NCI-H748 (cell line): ENCODE measurements at regions not wholly inside any gene's neighbourhood (a gene's known extent, or its start where the extent isn't known, plus 50 kb on each side); places are given as distances from the start of the nearest gene placed in this dataset.

Experiments used
- DNase-seq: peaks from one replicate; lab custom pipeline; 2025; ENCODE audit not compliant: unreplicated experiment; lab: John Stamatoyannopoulos, UW

DNA sequence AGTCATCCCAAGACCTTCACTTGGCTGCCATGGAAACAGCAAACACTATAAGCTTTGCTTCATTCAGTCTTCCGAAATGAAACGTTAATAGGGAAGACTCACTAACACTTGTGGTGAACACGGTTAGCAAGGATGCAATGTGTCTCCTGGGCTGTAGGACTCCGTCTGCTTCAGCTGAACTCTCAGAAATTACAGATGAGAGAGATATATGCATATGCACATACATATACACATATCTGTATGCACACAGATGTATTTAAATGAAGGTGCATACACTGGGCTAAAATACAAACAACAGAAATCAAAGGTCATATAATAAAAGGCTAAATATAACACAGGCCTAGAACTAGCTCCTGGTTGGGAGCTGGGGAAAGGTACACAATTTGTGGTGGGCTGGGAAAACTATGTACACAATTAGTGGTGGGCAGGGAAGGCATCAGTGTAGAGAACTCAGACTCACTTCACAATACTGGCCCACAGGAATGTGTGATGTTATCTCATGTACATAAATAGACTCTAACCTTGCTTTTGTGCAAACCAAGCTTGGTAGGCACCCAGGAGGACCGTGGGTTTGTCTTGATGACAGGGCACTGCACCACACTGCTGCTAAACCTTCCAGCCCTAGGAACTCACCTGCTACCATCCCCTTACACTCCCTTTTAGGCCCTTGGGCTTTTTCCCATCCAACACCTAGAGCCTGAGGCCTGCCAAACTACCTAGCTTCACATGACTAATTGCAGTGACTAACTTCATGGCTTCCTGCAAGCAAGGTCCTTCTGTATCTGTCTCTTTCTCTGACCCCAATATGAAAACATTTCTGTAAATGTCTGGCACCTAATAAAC is 873.1 kb downstream of the NSUN3 start:
- no peak for DNase-seq

DNA sequence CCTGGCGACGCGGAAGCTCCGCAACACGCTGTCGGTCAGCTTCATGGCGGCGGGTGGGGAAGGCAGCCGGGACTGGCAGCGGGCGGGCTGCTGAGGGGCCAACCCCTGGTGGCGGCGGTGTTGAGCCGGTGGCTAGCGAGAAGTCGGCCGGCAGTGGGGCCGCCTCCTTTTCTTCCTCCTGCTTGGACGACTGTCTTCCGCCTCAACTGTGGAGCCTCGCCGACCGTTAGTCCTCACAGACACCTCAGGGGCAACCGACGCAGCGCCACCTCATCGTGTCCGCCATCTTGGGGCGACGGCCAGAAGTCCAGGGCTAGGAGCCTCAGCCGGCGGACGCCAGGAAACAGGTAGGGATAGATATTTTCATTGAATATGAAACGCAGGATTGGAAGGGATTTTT is 875.1 kb downstream of the NSUN3 start:
- no peak for DNase-seq

DNA sequence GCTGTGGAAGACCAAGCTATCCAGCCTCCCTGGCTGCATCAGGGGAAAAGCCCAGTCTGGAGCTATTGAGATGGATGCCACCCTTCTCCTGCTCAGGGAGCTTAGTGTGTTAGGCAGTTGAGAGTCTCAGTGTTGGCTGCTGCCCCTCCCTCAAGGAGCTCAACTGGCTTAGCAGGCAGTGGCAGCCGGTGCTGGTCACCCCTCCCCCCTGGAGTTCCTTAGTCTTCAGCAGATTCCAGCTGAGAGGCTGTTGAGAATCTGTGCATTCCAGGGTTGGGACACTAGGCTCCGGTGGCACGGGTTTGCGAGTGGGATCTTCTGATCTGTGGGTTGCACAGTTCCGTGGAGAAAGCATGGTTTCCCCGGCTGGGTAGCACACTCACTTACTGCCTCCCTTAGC is 883.8 kb downstream of the NSUN3 start:
- no peak for DNase-seq

DNA sequence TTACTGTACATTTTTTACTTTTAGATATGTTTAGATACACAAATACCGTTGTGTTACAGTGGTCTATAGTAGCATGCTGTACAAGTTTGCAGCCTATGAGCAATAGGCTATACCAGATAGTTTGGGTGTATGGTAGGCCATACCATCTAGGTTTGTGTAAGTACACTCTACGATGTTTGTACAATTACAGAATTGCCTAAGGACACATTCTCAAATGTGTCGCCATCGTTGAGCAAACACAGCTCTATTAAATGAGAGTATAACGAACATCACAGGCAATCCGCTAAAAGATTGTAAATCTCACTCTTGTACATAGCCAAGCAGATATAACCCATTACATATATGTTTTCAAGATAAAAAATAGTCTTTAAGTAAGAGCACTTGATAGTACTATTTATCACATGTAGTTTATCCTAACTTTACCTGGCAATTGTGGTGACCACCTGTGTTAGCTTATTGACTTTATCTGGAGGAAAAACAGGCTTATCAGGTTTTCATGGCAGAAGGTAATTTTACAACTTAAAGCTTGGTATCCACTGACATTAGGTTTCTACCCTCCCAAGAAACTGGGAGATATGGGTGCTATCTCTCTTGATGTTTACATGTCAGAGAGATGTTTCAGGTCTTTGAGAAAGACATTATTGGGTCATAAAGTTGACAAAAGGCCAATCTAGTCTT is 898.7 kb downstream of the NSUN3 start:
- DNase-seq: peak; percentile 78

DNA sequence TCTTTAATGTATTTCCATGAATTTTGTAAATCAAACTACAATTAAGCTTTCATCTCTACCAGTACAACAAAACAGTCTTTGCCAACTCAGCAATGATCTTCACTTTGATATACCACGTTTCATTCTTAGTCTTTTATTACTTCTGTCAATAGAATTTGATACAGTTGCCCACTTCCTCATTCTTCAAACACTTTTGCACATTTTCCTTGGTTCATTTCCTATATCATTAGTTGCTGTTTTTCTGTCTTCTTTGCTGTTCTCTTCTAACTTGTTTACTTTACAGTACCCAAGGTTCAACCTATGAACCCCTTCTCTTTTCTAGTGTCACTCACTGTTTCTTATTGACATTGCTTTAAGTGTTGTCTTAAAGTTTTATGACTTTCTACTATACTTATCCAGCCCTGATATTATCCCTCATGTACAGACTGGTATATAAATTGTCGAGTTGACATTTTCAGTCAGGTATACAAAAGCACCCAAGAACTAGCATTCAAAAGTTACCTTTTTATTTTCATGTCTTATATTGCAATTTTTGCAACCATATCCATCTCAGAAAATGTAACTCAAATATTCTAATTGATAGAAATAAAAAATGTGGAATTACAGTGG is 903.1 kb downstream of the NSUN3 start:
- no peak for DNase-seq

DNA sequence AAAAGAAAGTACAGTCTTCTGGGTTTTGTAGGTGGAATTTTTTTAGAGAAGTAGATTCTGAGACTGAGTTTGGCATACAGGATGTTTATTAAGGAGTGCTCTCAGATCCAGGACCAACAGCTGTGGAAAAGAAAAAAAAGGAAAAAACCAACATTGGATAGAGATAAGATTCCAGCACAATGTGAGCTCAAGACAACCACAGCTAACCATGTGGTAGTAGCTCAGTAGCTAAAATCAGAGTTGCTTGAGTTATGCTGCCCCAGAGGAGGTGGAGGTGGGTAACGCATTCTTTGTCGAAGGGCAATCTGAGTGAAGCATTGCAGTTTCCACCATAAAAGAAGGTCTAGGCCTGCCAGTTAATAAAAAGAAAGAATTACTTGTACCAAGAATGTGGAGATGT is 904.3 kb downstream of the NSUN3 start:
- DNase-seq: no peak

DNA sequence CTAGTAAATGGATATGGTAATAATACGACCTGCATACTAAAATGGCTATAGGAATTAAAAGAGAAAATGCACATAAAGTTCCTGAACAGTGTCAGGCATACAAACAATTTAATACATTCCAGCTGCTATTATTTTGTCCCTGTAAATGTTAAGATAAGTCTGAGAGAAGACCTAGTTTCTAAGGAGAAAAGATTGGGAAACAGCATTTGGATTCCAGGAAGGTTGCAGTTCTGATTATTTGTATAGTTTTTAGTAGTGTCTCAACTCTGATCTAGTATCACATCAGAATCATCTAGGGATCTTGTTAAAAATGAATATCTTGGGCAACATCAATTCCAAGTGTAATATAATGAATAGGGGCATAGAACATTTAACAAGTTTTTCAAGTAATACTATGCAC is 905.7 kb downstream of the NSUN3 start:
- no peak for DNase-seq

DNA sequence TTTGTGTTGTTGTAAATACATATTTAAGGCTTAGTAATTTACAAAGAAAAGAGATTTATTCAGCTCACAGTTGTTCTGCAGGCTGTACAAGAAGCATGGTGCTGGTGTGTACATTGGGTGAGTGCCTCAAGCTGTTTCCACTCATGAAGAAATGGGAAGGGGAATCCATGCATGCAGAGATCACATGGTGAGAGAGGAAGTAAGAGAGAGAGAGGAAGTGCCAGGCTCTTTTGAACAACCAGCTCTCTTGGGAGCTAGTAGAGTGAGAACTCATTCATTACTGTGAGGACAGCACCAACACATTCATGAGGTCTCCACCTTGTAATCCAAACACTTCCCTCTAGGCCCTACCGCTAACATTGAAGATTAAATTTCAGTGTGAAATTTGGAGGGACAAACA is 909.2 kb downstream of the NSUN3 start:
- no peak for DNase-seq

DNA sequence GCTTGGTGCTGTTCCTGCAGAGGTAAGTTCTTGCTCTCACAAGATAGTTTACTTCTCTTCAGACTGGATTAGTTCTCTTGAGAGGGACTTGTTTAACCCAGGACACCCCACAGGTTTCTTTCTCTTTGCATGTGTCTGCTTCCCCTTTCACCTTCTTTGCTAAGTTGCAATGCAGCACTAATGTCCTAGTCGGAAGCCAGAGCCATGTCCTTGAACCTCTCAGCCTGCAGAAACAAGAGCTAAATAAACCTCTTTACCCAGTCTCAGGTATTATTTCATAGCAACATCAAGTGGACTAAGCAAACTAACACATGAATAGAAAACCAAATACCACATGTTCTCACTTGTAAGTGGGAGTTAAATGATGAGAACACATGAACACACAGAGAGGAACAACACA is 915.2 kb downstream of the NSUN3 start:
- DNase-seq: peak; percentile 68

DNA sequence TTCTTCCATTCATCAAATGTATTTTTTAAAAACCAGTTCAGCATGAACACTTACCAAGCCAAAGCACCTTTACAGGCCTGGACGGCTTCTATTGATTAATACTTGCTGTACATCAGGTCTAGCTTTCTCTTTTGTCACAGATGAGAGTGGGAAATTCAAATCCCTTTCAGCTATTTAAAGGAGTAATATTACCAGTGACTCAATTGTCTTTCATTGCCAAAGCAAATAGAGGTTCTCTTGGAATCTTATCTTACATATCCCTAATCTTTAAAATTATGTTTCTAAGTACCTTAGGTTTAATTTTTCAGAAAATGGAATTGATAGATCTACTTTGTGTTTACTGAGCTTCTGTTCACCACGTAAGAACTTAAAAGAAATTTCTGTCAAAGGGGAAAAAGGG is 922.9 kb downstream of the NSUN3 start:
- DNase-seq: no peak

DNA sequence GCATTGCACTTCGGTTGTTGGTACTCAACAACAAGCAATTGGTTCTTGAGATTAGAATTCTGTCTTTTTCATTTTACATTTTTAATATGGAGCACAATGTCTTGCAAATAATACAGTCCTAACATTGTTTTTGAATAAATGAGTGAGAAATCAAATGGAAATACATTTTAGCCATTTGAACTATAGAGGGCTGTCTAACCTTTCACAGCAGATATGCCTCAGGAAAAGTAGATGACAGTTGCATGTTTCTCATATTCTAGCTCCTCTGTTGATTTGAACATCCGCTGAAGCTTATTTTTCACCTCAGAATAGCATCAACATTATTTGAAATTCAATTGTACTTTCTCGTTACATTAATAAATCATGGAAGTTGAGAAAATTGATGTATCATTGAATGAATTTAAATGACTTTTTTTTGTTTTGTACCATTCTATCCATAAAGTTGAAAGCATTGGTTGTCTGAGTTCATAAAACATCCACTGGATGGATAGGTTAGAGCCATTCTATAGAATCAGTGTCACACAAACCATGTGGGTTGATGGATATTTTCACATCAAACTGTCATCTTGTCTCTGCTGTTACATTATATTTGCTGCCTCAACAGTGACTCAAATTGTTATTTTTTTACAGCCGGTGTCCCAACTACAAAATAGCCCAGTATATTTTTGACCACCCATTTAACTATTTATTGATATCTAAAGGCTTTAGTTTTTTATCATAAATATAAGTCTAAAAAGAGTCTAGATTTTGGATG is 928.3 kb downstream of the NSUN3 start:
- DNase-seq: no peak

DNA sequence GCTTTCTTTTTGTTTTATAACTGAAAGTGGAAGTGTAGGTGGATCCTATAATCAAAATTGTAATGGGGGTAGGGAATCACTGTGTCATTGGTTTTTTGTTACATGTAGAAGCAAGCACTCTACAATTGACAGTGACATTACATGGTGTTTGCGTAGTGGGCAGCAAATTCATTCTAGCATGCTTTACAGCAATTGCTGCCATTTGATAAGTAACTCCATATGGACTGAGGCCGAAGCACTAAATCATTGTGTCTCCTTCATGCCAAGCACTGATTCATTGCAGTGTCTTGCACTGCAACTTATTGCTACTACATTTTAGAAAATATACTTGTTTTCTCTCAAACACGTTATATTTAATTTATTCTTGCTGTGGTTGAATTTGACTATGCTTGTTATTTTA is 933.9 kb downstream of the NSUN3 start:
- DNase-seq: no peak

DNA sequence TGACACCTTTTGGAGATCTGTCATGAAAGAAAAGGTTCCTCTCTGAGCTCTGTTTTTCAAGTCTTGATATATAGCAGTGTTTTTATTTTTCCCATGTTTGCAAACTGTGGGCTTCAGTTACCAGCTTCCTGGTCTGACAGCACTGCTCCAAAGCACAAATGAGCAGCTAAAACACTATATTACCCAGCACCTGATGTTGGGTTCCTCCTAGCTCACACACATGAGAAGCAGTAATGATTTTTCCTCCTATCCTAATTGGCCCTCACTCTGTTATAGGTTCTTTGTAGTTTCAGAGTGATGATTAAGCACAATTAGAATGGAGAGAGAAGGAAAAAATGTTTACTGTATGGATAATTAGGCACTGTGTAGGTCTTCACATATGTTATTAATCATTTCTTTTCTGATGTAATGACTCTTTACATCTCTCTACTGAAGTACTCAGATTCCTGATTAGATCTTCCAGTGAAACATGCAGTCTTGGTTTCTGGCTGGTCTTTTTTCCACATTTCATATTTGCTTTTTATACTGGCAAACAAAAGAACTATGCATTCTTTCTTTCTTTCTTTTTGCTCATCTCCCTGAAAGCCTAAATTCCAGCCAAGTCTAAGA is 939.7 kb downstream of the NSUN3 start:
- DNase-seq: peak; percentile 2

DNA sequence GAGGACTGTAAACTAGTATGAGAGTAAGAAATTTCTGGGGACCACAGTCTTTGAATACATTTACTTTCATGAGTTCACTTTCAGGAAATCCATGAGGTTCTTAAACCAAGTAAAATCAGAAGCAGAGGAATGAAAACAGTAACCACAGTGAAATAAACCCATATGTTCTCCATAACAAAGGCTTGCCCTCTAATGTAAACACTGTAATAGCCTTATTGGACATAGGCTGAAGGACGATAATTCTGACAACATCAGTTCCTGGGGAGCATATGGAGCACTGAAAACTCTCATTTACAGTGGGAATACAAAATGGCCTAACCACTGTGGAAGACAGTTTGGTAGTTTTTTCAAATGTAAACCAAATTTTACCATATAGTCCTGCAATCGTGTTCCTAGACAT is 965.8 kb downstream of the NSUN3 start:
- DNase-seq: peak; percentile 17

DNA sequence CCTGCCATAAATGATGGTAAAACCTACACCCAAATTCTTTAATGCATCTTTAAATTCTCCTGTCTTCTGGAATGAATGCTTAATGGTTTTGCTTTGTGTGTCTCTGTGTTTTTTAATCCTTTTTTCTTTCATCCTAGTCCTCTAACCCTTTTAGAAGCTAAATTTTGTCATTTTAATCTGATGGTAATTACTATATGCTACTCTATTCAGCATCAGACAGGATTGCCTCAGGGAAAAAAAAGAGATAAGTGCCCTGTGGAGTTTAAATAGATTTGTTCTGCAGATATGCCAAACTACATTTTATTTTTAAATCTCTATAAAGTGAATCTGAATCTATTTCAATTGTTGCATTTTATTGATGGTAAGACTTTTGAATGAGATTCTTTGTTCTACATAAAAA is 966.8 kb downstream of the NSUN3 start:
- no peak for DNase-seq

DNA sequence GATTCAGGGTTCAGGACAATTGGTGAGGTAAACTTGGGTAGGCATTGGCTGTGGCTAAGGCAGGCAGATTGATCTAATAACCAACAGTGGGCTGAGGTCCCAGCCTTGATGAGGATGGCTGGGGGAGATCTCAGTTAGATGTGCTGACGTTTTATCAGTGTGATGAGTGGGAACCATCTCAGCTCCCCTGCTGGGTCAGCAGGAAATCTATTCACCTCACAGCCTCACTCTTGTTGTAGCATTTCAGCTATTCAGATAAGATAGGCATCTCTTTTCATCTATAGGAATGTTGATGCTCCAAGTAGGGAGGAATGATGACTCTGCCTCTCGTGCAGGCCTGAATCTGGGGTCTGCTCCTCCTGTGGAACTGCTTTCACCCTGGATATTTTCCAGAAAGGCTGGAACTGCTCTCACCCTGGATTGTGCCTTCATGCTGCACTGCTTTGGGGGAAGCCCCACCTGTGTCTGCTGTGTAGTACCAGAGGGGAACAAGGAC is 973.7 kb downstream of the NSUN3 start:
- DNase-seq: no peak

DNA sequence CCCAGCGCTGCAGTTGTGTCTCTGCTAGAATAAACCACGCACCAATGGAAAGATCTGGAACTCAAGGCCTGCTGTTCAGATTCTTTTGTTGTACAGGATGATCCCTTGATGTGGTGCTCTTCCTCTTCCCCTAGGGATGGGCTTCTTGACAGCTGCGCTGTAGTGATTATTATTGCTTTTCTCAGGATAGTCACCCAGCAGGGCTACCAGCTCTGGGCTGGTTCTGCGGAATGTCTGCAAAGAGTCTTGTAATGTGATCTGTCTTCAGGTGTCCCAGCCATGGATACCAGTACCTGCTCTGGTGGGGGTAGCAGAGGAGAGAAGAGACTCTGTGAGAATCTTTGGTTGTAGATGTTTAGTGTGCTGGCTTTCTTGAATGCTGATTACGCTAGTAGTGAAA is 974.2 kb downstream of the NSUN3 start:
- DNase-seq: no peak

DNA sequence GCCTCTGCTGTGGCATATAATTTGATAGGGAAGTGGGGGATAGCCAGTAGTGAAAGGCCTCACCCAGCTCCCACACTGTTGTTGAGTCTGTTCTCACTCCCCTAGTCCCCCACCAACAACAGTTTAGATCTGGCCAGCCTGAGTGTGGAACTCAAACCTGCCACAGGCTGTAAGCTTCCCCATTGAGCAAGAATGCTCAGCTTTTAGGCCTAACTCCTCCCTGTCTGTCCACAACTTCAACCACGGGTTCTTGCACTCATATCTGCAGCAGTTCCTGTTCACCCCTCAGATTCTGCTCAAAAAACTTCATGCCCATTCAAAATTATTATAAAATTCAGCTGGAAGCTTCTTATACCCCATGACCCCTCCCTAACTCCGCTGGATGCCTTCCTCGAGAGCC is 975.1 kb downstream of the NSUN3 start:
- DNase-seq: no peak

DNA sequence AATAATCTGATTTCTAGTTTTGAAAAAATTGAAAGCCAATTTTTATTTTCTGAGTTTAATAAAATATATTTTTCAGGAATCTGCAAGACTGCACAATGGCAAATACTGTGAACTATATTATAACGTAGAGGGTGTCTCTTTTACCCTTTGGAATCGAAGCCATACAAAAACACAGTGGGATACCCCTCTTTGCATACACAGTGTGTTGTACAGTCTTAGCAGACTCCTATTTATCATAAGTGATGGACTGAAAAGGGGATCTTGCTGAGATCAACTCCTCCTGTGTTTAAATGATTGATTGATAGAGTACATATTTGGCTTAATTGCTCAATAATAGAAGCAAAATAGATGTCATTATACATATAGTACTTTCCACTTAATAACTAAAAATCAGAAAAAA is 981.2 kb downstream of the NSUN3 start:
- DNase-seq: peak; percentile 23

DNA sequence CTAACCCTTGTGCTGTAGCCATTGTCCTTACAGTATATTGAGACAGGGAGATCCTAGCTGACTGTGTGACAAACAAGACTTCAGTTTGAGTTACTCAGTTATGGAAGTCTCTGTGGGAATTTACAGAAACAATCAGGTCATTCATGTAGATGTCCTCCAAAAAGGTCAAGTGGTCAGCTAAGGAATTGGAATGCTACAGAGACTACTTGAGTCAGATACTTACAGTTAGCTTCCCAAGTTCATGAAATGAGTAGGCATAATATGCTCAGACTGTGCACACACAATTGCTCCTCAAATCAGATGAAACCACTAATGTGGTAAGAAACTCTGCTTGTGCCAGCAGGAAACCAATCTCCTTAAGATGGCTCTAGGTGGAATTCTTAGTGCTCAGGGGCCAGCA is 985.7 kb downstream of the NSUN3 start:
- DNase-seq: no peak

DNA sequence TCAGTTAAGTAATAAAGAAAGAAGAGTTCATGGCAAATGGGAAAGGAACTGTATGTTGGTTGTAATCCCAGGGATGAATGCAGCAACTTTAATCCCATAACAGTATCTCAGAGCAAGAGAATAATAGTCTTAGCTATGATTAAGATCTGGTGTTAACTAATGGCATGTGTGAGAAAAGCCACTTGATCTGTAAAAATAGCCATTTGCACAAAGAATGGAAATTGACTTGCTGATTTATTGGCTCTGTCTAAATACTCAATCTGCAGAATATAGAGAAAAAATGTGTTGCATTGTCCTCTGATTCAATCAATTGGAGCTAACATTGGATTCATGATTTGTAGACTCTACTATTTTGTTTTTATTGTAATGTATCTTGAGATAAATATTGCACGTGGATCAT is 987.0 kb downstream of the NSUN3 start:
- no peak for DNase-seq
